ENCODE measurements at regions not wholly inside any gene's neighbourhood (a gene's known extent, or its start where the extent isn't known, plus 50 kb on each side); places are given as distances from the start of the nearest gene placed in this dataset.

DNA sequence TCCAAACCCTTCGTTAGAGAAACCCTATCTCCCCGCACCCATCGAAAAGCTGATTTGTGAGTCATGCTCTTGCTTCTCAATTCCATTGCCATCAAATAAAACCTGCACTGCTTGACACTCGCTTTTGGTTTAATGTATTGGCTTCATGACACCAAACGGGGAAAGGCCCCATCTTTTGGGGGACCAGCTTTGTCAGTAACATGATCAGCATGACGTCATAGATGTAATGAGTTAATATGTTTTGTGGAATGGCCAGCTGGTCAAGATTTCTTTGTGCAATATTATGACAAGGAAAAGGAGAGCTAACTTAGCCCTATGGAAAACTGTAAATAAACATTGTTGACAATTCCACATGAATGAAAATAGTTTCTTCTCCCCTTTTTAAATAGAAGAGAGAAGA lies 1260.5 kb upstream of the CELF2 start:
- DNase-seq = no peak

DNA sequence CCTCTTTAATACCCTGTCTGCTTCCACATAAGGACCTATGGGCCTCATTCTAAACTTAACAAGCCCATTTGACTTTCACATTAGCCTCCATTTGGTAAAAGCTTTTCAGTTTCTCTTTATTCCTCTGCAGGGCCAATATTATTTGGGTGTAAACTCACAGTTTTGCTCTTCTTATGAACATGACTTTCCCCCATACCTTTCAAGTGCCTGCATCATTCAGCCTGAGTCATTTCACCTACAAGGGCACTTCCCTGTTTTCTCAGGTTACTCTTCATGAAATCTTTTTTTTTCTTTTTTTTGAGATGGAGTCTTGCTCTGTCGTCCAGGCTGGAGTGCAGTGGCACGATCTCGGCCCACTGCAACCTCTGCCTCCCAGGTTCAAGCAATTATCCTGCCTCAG lies 1258.1 kb upstream of the CELF2 start:
- no peak for DNase-seq

DNA sequence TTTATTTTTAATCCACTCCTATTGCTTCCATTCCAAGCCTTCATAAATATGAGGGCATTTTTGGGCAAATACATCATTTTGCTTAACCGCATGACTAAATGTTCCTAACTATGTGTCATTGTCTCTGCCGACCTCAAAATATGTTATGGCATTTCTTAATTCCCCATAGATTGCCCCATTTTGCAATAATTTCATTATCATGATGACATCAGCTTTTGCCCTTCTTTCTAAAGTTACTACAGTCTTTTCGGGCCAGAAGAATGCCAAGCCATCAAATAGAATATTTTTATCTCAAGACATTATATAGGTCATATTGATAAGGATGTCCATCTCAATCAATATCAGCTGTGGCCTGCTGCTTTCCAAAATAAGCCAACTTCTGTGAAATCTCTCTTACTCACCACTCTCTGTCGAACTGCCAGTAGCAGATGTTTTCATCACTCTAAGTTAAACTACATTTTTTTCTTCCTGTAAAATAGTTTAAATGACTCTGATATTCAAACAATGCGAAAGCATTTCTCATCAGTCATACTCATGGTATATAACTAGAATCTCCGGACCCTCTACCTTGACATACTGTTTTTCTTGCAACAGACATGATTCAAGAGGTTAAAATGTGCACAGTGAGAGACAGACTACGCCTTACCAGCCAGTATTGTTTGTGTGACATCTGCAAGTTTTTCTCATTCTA lies 1254.6 kb upstream of the CELF2 start:
- DNase-seq = no peak

DNA sequence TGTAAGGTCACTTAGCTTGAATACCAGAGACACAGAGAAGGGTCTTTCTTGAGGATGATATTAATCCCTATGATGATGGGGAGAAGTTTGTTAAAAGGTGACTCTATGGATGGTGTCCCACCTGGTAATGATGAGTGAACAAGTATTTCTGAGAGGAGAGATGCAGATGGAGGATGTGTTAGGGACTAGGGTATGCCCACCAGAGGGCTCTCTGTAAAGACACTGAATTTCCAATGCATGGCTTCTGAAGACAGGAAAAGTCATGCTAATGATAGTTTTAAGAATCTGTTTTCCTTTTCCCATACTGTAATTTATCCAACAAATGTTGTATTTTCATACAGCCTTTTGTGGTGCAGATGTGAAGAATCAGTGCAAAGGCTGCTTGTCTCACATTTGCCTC lies 1250.9 kb upstream of the CELF2 start:
- no peak for DNase-seq

DNA sequence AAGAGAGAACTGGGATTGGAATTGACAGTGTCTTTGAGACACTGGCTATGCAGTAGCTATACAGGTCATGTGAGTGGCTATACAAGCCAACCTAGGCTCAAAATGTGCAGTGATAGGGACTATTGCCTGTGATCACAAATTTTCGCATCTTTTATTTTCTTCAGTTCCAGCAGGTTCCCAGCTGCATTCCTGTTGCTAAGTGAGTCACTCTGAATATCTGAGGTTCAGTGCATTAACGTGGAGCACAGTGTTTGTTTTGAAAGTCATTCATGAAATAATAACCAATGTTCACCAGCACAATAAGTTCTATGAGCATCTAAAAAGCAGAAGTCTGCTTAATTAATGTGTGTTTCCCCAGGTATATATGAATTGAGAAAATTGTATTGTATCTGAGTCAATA lies 1236.0 kb upstream of the CELF2 start:
- no peak for DNase-seq

DNA sequence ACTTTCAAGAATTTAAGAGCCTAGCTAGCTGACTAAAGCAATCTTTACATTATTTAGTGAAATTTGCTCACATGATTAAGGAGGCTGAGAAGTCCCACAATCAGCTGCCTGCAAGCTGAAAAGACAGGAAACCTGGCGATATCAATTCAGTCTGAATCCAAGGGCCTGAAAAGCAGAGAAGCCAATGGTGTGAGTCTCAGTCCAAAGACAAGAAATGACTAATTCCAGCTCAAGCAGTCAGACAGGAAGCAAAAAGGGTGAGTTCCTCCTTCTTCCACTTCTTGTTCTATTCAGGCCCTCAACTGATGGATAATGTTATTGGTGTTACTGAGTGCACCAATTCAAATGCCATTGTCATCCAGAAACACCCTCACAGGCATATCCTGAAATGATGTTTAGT lies 1231.6 kb upstream of the CELF2 start:
- no peak for DNase-seq

DNA sequence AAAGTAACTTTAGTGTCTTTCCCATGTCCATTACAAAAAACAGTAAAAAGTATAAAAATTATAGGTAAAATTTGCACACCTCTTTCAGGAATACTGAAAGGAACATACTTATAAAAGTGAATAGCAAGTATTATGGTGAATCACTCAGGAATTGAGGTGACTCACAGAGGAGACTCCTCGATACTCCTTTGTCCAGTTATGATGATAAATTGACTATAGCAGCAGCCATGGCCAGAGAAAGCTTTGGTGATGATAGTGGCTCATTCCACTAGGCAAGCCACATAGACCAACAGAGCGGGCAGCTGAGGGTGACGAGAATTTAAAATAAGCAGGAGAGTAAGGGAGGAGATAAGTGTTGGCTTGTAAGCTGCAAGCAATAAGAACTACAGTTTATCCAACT lies 1231.1 kb upstream of the CELF2 start:
- no peak for DNase-seq

DNA sequence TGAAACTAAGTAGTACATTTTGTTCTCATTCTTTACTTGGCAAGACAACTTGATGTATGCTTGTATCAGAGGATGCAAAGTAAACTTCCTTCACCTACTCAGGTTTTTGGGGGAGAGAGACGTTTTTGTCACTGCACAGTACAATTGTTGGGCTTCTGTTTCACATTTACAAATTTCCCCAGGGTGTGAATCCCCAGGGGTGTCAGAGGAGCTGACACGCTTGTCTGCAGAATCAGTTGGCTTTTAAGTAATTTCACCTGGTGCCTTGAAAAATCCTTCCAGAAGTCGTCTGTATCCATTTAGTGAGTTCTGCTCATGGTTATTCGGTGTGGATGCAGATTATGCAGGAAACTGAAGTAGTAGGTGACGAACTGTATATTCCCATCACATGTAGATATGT lies 1227.7 kb upstream of the CELF2 start:
- no peak for DNase-seq

DNA sequence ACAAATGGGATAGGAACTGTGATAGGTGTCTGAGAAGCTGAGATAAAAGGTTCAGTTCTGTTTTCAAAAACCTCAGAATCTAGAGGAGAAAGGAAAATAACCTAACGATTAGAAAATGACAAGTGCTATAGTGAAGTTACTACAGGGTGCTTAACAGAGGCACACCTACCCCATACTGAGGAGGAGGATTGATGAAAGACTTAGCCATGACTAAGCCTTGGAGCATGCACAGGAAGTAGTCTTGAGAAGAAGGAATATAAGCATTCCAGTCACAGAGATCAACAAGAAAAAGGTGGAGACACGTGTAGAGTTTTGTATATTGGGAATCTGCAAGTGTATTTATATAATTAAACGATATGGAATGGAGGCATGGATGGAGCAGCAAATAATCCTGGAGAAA lies 1225.5 kb upstream of the CELF2 start:
- DNase-seq = no peak

DNA sequence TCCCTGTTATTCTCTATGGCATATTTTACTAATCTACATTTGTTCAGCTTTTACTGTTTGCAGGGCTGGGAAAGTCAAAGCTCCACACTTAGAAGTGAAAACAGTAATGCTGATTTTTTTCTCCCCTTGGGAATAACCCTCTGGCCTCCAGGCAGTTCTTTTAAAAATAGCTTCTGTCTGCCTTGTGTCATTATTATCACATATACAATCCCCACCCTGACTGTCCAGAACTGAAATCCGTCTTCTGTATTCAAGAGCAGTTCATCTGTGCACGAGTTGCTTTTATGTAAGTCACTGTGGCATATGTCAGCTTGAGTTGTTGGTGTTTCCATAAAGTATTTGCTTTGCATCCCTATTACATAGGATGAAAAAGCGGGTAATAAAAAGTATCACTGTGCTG lies 1221.1 kb upstream of the CELF2 start:
- no peak for DNase-seq

DNA sequence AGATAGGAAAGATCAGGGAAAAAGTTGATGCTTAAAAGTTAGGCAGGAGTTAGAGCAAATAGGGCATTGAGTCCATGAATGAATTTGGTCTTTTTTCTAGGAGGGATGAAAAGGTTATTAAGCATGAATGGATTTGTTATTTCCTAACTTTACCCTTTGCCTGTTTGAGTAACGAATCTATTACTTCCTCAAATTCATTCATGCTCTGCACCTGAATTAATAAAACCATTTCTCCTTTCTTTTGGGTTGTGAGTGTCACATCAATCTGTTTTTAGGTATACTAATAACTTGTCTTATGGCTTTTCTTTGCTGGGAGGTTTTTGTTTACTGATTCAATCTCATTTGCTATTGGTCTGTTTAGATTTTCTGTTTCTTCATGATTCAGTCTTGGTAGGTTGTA lies 1217.7 kb upstream of the CELF2 start:
- DNase-seq = no peak

DNA sequence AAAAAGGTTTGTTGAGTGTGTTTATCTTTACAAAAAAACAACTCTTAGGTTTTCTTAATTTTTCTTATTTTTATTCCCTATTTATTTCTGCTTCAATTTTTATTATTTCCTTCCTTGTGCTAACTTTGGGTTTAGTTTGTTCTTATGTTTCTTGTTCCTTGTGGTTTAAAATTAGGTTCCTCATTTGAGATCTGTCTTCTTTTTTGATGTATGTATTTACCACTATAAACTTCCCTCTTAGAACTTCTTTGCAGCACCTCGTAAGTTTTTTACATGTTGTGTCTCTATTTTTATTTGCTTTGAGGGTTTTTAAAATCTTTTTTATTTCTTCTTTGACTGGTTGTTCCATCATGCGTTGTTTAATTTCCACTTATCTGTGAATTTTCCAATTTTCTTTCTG lies 1217.1 kb upstream of the CELF2 start:
- no peak for DNase-seq

DNA sequence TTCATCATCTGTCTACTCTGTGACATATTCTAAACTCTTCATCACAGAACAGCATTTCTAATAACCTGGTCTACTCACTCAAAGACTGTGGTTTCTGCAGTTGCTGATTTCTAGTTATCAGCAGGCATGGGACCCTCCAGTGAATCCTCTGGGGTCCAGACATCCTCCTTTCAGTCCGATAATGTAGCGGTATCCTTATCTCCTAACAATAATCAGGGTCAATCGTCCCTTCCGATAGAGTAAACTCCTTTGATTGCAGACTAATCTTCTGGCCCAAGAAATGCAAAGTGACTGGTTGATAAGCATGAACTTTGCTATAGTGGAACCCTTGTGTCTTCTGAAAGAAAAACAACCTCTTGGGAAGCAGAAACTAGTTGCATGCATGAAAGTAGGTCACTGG lies 1209.8 kb upstream of the CELF2 start:
- DNase-seq = no peak

DNA sequence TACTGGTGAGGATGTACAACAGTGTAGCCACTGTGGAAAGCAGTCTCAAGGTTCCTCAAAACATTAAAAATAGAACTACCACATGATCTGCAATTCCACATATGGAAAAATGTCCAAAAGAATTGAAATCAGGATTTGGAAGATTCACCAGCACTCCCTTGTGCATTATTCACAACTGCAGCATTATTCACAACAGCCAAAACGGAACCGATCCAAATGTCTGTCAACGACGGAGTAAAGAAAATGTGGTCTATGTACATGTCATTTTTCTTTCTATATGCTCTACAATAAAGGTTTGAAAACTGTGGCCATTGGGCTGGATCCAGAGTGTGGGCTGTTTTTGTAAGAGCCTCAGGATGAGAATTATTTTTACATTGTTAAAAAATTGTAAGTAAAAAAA lies 1206.1 kb upstream of the CELF2 start:
- no peak for DNase-seq

DNA sequence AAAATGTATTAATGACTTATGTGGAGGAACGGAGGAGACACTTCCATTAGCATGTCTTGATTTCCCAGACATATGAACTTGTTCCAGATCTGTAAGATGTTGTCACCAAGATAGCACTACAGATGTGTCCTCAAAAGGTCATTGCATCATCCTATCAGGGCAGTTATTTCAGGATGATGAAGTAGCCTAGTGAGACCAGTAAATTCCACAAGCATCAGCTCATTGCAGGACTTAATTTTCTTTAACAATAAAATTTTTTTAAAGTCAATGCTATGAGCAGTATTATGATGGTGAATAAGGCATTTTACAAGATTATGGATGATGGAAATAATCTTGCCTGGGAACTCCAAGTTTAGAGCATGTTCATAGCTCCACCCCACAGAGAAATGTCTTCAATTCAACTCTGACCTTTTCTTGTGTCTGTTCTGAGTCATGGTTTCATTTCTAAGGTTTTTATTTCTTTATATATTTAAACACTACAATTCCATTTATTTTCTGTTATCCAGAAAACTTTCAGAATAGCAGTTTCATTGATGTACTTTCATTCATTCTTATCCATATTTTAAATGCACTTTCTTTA lies 1203.3 kb upstream of the CELF2 start:
- no peak for DNase-seq

DNA sequence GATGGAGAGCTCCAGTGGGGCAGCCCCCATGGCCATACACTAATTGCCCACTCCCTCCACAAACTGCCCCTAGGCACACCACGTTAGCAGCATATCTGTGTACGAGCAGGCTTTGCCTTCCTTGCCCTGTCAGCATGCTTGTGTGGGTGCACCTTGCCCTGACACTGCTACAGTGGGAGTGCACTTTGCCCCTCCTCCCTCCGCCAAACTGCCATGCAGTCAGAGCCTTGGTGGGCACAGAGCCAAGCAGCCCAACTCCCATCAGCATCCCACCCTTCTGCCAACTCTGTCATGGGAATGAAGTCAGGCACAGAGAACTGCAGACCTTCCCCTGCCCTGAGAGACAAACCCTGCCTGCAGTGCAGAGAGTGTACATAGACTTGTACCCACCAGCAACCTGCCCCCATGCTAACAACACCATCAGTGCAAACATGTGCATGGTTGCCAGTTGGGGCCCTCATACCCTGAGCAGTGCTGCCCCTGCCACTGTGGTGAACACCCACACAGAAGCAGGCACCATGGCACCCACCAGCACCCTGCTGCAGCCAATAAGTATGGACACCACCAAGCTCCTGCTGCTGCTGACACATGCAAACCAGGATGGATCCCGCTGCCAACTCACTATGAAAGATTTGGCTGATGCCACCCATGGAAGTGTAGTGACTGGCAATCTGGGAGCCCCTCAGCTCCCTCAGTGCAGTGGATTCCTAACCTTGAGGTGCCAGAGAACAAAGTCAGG lies 1197.7 kb upstream of the CELF2 start:
- DNase-seq = no peak

DNA sequence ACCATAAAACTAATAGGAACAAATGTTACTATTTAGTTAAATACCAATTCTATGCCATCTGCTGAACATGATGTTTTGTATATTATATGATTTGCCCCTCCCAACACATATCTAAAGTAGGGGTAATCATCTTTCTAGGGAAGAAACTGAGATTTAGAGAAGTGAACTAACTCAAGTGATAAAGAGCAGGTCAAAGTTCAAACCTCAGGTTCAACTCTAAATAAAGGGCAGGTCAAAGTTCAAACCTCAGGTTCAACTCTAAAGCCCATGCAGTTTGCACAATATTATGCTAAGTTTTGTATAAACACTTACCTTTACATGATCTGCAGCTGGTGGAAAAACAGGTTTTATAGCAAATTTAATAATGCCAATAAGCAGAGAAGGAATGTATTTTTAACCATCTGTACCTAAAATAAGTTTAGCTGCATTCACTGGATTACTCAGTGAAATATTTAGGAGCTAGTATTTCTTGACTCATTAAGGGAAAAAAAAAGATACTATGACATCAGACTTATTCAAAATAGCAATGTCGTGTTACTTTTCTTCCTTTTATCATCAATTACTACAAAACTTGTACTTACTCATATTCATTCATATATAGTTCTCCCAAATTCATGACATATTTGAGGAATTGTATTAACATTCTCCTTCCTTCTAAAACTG lies 1194.3 kb upstream of the CELF2 start:
- DNase-seq = no peak

DNA sequence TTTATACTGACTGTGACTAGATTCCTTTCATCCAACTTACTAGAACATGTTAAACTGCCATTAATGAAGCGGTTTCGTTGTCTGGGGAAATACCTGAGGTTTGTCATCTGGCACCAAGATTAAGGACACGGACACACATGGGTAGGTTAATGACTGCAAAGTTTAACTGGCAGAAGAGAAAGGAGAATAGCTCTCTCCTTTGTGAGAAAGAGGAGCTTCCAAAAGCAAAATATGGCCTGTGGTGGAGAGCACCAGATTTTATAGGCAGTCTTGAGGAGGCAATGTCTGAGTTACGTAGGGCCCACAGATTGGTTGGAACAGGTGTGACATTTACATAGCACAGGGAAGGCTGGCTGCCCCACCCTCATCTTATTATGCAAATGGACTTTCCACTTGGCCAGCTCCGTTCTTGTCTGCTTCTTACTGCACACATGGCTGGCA lies 1193.0 kb upstream of the CELF2 start:
- no peak for DNase-seq

DNA sequence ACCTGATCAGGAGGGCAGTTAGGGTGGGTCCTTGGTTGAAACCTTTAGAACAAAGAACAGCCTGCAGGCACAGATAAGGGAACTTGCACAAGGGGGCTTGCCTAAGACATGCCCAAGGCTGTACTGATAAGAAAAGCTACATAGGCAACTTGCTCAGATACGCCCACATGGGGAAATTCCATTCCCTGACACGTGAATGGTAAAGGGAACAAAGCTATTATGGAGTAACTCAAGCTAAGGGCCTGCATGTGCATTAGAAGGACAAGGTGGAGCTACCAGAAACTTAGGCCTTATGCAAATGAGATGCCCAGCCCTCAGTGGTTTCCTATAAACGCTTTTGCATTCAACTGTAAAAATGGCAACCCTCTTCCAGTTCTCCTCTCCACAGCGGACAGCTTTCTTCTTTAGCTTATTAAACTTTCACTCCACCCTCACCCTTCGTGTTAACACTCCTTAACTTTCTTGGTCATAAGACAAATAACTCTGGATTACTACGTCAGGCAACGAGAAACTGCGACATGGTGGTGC lies 1192.1 kb upstream of the CELF2 start:
- no peak for DNase-seq

DNA sequence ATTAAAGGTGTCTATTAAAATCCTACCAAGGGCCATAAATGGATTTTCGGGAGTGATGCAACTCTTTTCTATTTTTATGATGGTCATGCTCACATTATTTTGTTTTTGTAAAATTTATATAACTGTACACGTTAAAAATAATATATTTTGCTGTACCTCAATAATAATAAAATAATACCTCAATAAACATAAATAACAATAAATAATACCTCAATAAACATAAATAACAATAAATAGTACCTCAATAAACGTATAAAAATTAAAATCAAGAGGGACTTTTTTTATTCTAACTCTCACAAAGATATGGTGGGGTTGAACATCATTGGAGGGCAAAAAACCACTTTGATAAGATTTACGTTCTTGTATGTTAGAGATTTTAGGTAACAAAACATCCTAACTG lies 1189.6 kb upstream of the CELF2 start:
- DNase-seq = no peak

DNA sequence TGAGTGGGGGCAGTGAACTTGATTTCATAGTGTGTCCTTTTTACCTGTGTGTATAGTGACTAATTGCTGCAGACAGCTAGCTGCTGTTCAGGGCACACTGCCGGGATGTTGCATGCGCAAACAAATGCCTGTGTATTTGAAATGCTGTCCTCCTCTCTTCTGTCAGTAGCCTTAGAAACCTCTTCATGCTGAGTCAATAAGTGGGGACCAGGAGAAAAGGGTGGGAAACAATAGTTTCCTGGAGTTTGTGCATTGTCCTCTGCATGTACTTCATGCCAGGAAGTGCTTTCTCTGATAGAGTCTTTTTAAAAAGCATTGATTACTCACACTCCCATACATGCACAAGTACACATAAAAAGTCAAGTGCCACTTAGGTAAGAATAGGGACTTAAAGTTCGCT lies 1183.7 kb upstream of the CELF2 start:
- DNase-seq = no peak

DNA sequence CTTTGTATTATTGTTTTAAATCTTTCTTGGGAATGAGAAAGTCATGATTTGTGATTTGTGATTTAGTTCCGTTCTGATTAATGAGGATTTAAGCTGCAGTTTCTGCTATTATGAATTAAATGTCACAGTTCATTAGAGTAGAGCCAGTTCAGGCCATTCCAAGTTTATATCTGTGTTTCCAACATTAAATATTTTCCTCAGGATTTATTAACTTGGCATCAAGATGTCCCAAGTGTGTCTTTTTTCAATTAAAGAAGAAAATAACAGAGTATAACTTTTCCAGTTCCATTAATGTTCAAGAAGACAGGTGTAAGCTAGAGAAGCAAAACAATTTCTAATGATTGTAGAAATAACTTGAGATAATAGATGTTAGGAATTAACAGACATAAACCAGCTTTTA lies 1183.2 kb upstream of the CELF2 start:
- no peak for DNase-seq

DNA sequence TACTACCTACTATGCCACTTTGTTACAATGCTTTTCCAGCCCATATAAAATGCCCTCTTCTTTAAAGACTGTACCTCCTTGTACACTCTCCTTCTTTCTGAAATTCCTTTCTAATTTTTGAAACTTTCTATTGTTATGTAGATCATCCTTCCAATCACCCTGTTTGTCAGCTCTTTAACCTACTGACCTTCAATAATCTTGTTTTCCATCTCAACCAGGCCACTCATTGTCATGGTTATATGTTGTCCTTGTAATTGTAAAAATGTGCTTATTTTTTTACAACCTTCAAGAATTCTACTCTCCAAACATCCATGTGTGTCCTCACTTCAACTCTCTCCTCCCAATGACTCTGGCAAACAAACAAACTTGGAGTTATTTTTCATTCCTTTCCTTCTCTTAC lies 1172.6 kb upstream of the CELF2 start:
- no peak for DNase-seq

DNA sequence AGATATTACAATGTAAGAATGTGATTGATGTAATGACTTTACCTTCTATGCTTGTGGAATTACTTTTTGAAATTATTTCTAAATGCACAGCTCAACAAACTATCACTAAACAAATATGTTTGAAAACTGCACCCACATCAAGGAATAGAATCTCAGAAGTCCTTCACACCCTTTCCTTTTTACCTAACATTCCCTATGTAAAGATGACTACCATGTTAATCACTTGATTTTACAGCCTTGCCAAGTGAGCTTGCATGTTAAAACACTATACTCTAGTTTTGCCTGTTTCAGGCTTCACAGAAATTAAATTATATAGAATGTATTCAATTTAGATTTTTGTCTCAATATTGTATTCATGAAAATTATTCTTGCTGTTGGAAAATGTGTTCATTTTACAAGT lies 1169.4 kb upstream of the CELF2 start:
- no peak for DNase-seq
